ENCODE measurements at regions not wholly inside any gene's neighbourhood (a gene's known extent, or its start where the extent isn't known, plus 50 kb on each side); places are given as distances from the start of the nearest gene placed in this dataset.
A peak's percentile ranks its signal among the peaks of the same experiment; 100 is the strongest.
"Not testable (repeated sequence)": the region's sequence is repeated elsewhere in the genome, so short reads cannot be mapped to it uniquely, and the experiment has no call there.

GRCh38 chr6:34646714-34647113 lies 49.9 kb downstream of the ILRUN start:
- H3K4me1 ChIP-seq (ENCODE audit: control insufficient read depth in 1 of 2, insufficient read depth in 2 of 2, low read length in 2 of 2), result peaks cover 0 to 5% of the 10 kb centered on the region in 2 donors
- no peak overlapping the region for H3K9ac ChIP-seq (ENCODE audit: low read depth in 1 of 2, low read length in 2 of 2)
- H3K36me3 ChIP-seq (ENCODE audit: control insufficient read depth in 1 of 2, insufficient read depth in 2 of 2, low read length in 2 of 2), result peaks cover 0 to 23% of the 10 kb centered on the region in 2 donors
- H3K4me3 ChIP-seq (ENCODE audit: low read depth in 1 of 2, low read length in 2 of 2), result no peak overlapping the region
- no peaks in the 10 kb centered on the region for H3K9me3 ChIP-seq (ENCODE audit: control insufficient read depth in 1 of 2, low read length in 2 of 2)
- no peaks in the 10 kb centered on the region for H3K27me3 ChIP-seq (ENCODE audit: control insufficient read depth in 1 of 2, insufficient read depth in 2 of 2, low read length in 2 of 2)
- H3K27ac ChIP-seq (ENCODE audit: low read depth, low read length), result no peak overlapping the region

- no peak overlapping the region for H3K4me3 ChIP-seq (ENCODE audit: low read depth in 1 of 2, low read length in 2 of 2)
- no peaks in the 10 kb centered on the region for H3K27me3 ChIP-seq (ENCODE audit: control insufficient read depth in 1 of 2, insufficient read depth in 2 of 2, low read length in 2 of 2)
- H3K9ac ChIP-seq (ENCODE audit: low read depth in 1 of 2, low read length in 2 of 2), result no peak overlapping the region
- H3K9me3 ChIP-seq (ENCODE audit: control insufficient read depth in 1 of 2, low read length in 2 of 2), result no peaks in the 10 kb centered on the region
- H3K36me3 ChIP-seq (ENCODE audit: control insufficient read depth in 1 of 2, insufficient read depth in 2 of 2, low read length in 2 of 2), result peaks cover 0 to 23% of the 10 kb centered on the region in 2 donors
- no peaks in the 10 kb centered on the region for H3K4me1 ChIP-seq (ENCODE audit: control insufficient read depth in 1 of 2, insufficient read depth in 2 of 2, low read length in 2 of 2)
- H3K27ac ChIP-seq (ENCODE audit: low read depth, low read length), result no peak overlapping the region
These were observed 50.9 kb downstream of the ILRUN start for GRCh38 chr6:34645627-34646026.

- H3K9ac ChIP-seq (ENCODE audit: low read depth in 1 of 2, low read length in 2 of 2), result no peak overlapping the region
- peaks cover 3 to 5% of the 10 kb centered on the region in 2 donors for H3K4me1 ChIP-seq (ENCODE audit: control insufficient read depth in 1 of 2, insufficient read depth in 2 of 2, low read length in 2 of 2)
- no peaks in the 10 kb centered on the region for H3K27me3 ChIP-seq (ENCODE audit: control insufficient read depth in 1 of 2, insufficient read depth in 2 of 2, low read length in 2 of 2)
- peaks cover 0 to 23% of the 10 kb centered on the region in 2 donors for H3K36me3 ChIP-seq (ENCODE audit: control insufficient read depth in 1 of 2, insufficient read depth in 2 of 2, low read length in 2 of 2)
- no peak overlapping the region for H3K27ac ChIP-seq (ENCODE audit: low read depth, low read length)
- H3K4me3 ChIP-seq (ENCODE audit: low read depth in 1 of 2, low read length in 2 of 2), result no peak overlapping the region
- H3K9me3 ChIP-seq (ENCODE audit: control insufficient read depth in 1 of 2, low read length in 2 of 2), result no peaks in the 10 kb centered on the region
These were observed 51.9 kb downstream of the ILRUN start for GRCh38 chr6:34644716-34645115.

- Histone ChIP-seq H3K27me3 (ENCODE audit: control insufficient read depth in 1 of 2, insufficient read depth in 2 of 2, low read length in 2 of 2) (no peaks in the 10 kb centered on the region), H3K4me1 (ENCODE audit: control insufficient read depth in 1 of 2, insufficient read depth in 2 of 2, low read length in 2 of 2) (peaks cover 13 to 14% of the 10 kb centered on the region in 2 donors), H3K9me3 (ENCODE audit: control insufficient read depth in 1 of 2, low read length in 2 of 2) (no peaks in the 10 kb centered on the region), H3K27ac (ENCODE audit: low read depth, low read length) (no peak overlapping the region), H3K9ac (ENCODE audit: low read depth in 1 of 2, low read length in 2 of 2) (no peak overlapping the region), H3K4me3 (ENCODE audit: low read depth in 1 of 2, low read length in 2 of 2) (no peak overlapping the region), H3K36me3 (ENCODE audit: control insufficient read depth in 1 of 2, insufficient read depth in 2 of 2, low read length in 2 of 2) (peaks cover 0 to 17% of the 10 kb centered on the region in 2 donors)
These were observed 54.1 kb downstream of the ILRUN start for GRCh38 chr6:34642427-34642826.

- not testable (repeated sequence) for H3K27ac ChIP-seq (ENCODE audit: low read depth, low read length); H3K36me3 ChIP-seq (ENCODE audit: control insufficient read depth in 1 of 2, insufficient read depth in 2 of 2, low read length in 2 of 2); H3K27me3 ChIP-seq (ENCODE audit: control insufficient read depth in 1 of 2, insufficient read depth in 2 of 2, low read length in 2 of 2); H3K9me3 ChIP-seq (ENCODE audit: control insufficient read depth in 1 of 2, low read length in 2 of 2)
- H3K9ac ChIP-seq (ENCODE audit: low read depth in 1 of 2, low read length in 2 of 2), result peak overlapping the region in 1 of 2 donors; percentile 34
- H3K4me1 ChIP-seq (ENCODE audit: control insufficient read depth in 1 of 2, insufficient read depth in 2 of 2, low read length in 2 of 2), result peaks cover 13 to 19% of the 10 kb centered on the region in 2 donors
- peak overlapping the region; percentile 4 to 49 for H3K4me3 ChIP-seq (ENCODE audit: low read depth in 1 of 2, low read length in 2 of 2)
These were observed 56.3 kb downstream of the ILRUN start for GRCh38 chr6:34640074-34640849.

- H3K27ac ChIP-seq (ENCODE audit: low read depth, low read length), result no peak overlapping the region
- H3K4me3 ChIP-seq (ENCODE audit: low read depth in 1 of 2, low read length in 2 of 2), result peak overlapping the region; percentile 4 to 27
- no peaks in the 10 kb centered on the region for H3K27me3 ChIP-seq (ENCODE audit: control insufficient read depth in 1 of 2, insufficient read depth in 2 of 2, low read length in 2 of 2)
- no peaks in the 10 kb centered on the region for H3K36me3 ChIP-seq (ENCODE audit: control insufficient read depth in 1 of 2, insufficient read depth in 2 of 2, low read length in 2 of 2)
- peaks cover 13 to 19% of the 10 kb centered on the region in 2 donors for H3K4me1 ChIP-seq (ENCODE audit: control insufficient read depth in 1 of 2, insufficient read depth in 2 of 2, low read length in 2 of 2)
- no peaks in the 10 kb centered on the region for H3K9me3 ChIP-seq (ENCODE audit: control insufficient read depth in 1 of 2, low read length in 2 of 2)
- peak overlapping the region; percentile 7 to 34 for H3K9ac ChIP-seq (ENCODE audit: low read depth in 1 of 2, low read length in 2 of 2)
These were observed 57.5 kb downstream of the ILRUN start for GRCh38 chr6:34638834-34639736.

GRCh38 chr6:34633785-34634184 lies 62.8 kb downstream of the ILRUN start:
- no peak overlapping the region for H3K27ac ChIP-seq (ENCODE audit: low read depth, low read length)
- H3K4me1 ChIP-seq (ENCODE audit: control insufficient read depth in 1 of 2, insufficient read depth in 2 of 2, low read length in 2 of 2), result peaks cover 4 to 11% of the 10 kb centered on the region in 2 donors
- H3K4me3 ChIP-seq (ENCODE audit: low read depth in 1 of 2, low read length in 2 of 2), result no peak overlapping the region
- H3K9ac ChIP-seq (ENCODE audit: low read depth in 1 of 2, low read length in 2 of 2), result no peak overlapping the region
- H3K36me3 ChIP-seq (ENCODE audit: control insufficient read depth in 1 of 2, insufficient read depth in 2 of 2, low read length in 2 of 2), result no peaks in the 10 kb centered on the region
- H3K9me3 ChIP-seq (ENCODE audit: control insufficient read depth in 1 of 2, low read length in 2 of 2), result no peaks in the 10 kb centered on the region
- no peaks in the 10 kb centered on the region for H3K27me3 ChIP-seq (ENCODE audit: control insufficient read depth in 1 of 2, insufficient read depth in 2 of 2, low read length in 2 of 2)

GRCh38 chr6:34633256-34633655 lies 63.3 kb downstream of the ILRUN start:
- no peak overlapping the region for H3K4me3 ChIP-seq (ENCODE audit: low read depth in 1 of 2, low read length in 2 of 2)

GRCh38 chr6:34630040-34630439 lies 66.5 kb downstream of the ILRUN start:
- Histone ChIP-seq H3K4me1 (ENCODE audit: control insufficient read depth in 1 of 2, insufficient read depth in 2 of 2, low read length in 2 of 2) (peaks cover 0 to 3% of the 10 kb centered on the region in 2 donors), H3K9me3 (ENCODE audit: control insufficient read depth in 1 of 2, low read length in 2 of 2) (no peaks in the 10 kb centered on the region), H3K27me3 (ENCODE audit: control insufficient read depth in 1 of 2, insufficient read depth in 2 of 2, low read length in 2 of 2) (no peaks in the 10 kb centered on the region), H3K36me3 (ENCODE audit: control insufficient read depth in 1 of 2, insufficient read depth in 2 of 2, low read length in 2 of 2) (peaks cover 0 to 4% of the 10 kb centered on the region in 2 donors), H3K4me3 (ENCODE audit: low read depth in 1 of 2, low read length in 2 of 2) (no peak overlapping the region), H3K27ac (ENCODE audit: low read depth, low read length) (no peak overlapping the region), H3K9ac (ENCODE audit: low read depth in 1 of 2, low read length in 2 of 2) (no peak overlapping the region)

More at GRCh38 chr6:34633256-34633655, 63.3 kb downstream of the ILRUN start:
- H3K4me1 ChIP-seq (ENCODE audit: control insufficient read depth in 1 of 2, insufficient read depth in 2 of 2, low read length in 2 of 2), result peaks cover 0 to 8% of the 10 kb centered on the region in 2 donors
- no peak overlapping the region for H3K27ac ChIP-seq (ENCODE audit: low read depth, low read length)
- no peaks in the 10 kb centered on the region for H3K27me3 ChIP-seq (ENCODE audit: control insufficient read depth in 1 of 2, insufficient read depth in 2 of 2, low read length in 2 of 2)
- no peaks in the 10 kb centered on the region for H3K9me3 ChIP-seq (ENCODE audit: control insufficient read depth in 1 of 2, low read length in 2 of 2)
- H3K36me3 ChIP-seq (ENCODE audit: control insufficient read depth in 1 of 2, insufficient read depth in 2 of 2, low read length in 2 of 2), result no peaks in the 10 kb centered on the region
- H3K9ac ChIP-seq (ENCODE audit: low read depth in 1 of 2, low read length in 2 of 2), result no peak overlapping the region

GRCh38 chr6:34627296-34627695 lies 69.3 kb downstream of the ILRUN start:
- Histone ChIP-seq H3K27ac (ENCODE audit: low read depth, low read length) (no peak overlapping the region), H3K4me3 (ENCODE audit: low read depth in 1 of 2, low read length in 2 of 2) (no peak overlapping the region), H3K9me3 (ENCODE audit: control insufficient read depth in 1 of 2, low read length in 2 of 2) (no peaks in the 10 kb centered on the region), H3K9ac (ENCODE audit: low read depth in 1 of 2, low read length in 2 of 2) (no peak overlapping the region), H3K36me3 (ENCODE audit: control insufficient read depth in 1 of 2, insufficient read depth in 2 of 2, low read length in 2 of 2) (peaks cover 0 to 4% of the 10 kb centered on the region in 2 donors), H3K4me1 (ENCODE audit: control insufficient read depth in 1 of 2, insufficient read depth in 2 of 2, low read length in 2 of 2) (no peaks in the 10 kb centered on the region), H3K27me3 (ENCODE audit: control insufficient read depth in 1 of 2, insufficient read depth in 2 of 2, low read length in 2 of 2) (no peaks in the 10 kb centered on the region)

Data from duodenal mucosa (tissue), 2 donors.